Muscle of back (tissue), 3 donors: ENCODE measurements at regions not wholly inside any gene's neighbourhood (a gene's known extent, or its start where the extent isn't known, plus 50 kb on each side); places are given as distances from the start of the nearest gene placed in this dataset.

Source experiments
- DNase-seq, 3 donors: peaks; one replicate each; pipeline versions ENCODE4 v3.0.0 to v3.0.0-alpha.2; 2013

DNA sequence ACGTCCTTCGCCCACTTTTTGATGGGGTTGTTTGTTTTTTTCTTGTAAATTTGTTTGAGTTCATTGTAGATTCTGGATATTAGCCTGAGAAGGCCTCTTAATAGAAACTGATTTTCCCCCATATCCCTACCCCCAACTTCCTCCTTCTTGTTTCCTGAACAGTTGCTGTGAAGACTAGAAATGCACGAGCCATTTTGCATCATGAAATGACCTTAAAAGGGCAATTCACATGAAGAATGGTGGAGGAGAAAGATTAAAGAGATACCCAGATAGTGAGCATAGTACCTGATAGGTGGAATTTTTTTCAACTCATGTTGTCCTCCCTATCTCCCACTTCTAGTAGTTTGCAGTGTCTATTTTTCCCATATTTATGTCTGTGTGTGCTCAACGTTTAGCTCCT lies 55.2 kb upstream of the KCNH8 start:
- DNase-seq = no peak

GRCh38 chr3:19077388-19077787 lies 70.9 kb upstream of the KCNH8 start:
- DNase-seq = no peak

DNA sequence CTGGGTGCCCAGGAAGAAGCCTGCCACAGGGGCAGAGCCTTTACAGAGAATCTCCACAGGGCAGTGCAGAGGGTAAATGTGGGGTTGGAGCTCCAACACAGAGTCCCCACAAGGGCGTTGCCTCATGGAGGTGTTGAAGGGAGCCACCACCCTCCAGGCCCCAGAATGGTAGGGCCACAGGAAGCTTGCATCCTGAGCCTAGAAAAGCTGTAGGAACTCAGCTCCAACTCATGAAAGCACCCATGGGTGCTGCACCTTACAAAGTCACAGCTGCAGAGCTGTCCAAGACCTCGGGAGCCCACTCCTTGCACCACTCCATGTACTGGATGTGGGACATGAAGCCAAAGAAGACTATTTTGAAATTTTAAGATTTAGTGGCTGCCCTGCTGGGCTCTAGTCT lies 73.3 kb upstream of the KCNH8 start:
- no peak for DNase-seq

DNA sequence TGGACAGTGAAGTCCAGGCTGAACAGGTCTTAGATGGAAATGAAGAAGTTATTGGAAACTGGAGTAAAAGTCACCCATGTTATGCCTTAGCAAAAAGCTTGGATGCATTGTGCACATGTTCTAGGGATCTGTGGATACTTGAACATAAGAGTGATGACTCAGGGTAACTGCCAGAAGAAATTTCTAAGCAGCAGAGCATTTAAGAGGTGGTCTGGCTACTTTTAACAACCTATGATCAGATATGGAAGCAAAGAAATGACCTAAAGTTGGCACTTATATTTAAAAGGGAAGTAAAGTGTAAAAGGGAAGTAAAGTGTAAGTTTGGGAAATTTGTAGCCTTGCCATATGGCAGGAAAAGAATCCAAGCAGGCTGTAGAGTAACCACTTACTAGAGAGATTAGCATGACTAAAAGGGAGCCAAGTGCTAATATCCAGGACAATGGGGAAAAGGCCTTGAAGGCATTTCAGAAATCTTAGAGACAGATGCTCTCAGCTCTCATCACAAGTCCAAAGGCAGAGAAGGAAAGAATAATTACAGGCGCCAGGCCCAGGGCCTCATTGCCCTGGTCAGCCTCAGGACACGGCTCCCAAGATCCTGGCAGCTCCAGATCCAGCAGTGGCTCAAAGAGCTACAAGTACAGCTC lies 73.9 kb upstream of the KCNH8 start:
- no peak for DNase-seq

DNA sequence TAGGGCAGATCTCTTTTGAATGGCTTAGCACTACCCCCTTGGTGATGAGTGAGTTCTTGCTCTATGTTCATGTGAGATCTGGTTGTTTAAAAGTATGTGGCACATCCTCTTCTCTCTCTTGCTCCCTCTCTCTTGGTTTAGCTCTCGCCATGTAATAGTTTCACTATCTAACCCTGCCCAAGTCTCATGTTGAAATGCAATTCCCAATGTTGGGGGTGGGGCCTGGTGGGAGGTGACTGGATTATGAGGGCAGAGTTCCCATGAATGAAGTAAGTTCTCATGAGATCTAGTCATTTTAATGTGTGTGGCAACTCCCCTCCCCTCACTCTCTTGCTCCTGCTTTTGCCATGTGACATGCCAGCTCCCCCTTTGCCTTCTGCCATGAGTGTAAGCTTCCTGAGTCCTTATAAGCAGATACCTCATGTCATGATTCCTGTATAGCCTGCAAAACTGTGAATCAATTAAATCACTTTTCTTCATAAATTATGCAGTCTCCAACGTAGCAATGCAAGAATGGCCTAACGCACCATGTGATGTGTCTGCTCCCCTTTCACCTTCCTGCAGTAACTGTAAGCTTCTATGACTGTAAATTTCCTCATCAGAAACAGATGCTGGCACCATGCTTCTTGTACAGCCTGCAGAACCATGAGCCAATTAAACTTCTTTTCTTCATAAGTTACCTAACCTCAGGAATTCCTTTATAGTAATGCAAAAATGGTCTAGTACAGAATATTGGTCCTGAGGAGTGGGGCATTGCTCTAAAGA lies 74.8 kb upstream of the KCNH8 start:
- no peak for DNase-seq

GRCh38 chr3:19070325-19070724 lies 78.0 kb upstream of the KCNH8 start:
- no peak for DNase-seq

- DNase-seq = peak in 2 of 3 donors; percentile 6 to 19
Observed at GRCh38 chr3:19065027-19065426, 83.3 kb upstream of the KCNH8 start.

GRCh38 chr3:19063936-19064335 lies 84.4 kb upstream of the KCNH8 start:
- no peak for DNase-seq

GRCh38 chr3:19060404-19060803 lies 87.9 kb upstream of the KCNH8 start:
- DNase-seq = no peak

- DNase-seq = no peak
Observed at GRCh38 chr3:19052874-19053273, 95.4 kb upstream of the KCNH8 start.

GRCh38 chr3:19046440-19046839 lies 101.9 kb upstream of the KCNH8 start:
- DNase-seq = no peak

GRCh38 chr3:19030522-19030839 lies 117.8 kb upstream of the KCNH8 start:
- DNase-seq = peak in 1 of 3 donors; percentile 2

DNA sequence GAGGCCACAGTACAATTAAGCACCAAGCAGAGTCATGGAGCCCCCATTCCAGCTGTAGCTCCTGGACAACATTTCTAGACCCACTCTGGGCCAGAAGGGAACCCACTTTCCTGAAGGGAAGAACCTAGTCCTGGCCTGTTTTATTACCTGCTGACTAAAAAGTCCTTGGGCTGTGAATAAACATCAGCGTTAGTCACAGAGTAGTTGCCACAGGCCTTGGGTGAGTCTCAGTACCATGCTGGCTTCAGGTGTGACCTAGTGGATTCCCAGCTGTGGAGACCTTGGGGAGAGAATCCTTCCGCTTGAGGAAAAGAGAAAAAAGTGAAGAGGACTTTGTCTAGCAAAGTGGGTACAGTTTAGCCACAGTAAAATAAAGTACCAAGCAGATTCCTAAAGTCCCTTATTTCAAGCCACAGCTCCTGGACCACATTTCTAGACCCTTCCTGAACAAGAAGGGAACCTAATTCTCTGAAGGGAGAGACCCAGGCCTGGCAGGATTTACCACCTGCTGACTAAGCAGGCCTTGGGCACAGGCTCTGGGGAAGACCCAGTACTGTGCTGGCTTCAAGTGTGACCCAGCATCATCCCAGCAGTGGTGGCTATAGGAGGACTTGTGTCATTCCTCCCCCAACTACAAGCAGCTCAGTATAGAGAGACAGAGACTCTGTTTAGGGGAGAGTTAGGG lies 118.3 kb upstream of the KCNH8 start:
- DNase-seq = no peak

- DNase-seq = no peak
Observed at GRCh38 chr3:19025441-19025840, 122.9 kb upstream of the KCNH8 start.

DNA sequence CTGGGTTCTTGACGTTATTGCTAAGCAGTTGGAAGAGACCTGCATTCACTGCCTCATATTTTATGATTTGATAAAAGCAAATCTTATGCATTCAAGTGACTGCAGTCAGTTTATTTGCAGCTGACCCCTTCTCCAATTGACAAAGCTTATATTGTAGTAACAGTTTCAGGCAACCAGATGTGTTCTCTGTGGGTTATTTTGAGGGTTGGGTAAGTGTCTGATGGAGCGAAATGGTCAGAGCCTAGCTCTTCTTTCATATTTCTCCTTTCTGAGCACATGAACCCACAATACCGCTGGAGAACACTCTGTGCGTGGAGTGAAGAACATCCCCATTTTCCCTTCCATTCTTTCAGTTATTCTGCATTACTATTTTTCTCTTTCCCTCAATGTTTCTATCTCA lies 125.8 kb upstream of the KCNH8 start:
- DNase-seq = no peak

DNA sequence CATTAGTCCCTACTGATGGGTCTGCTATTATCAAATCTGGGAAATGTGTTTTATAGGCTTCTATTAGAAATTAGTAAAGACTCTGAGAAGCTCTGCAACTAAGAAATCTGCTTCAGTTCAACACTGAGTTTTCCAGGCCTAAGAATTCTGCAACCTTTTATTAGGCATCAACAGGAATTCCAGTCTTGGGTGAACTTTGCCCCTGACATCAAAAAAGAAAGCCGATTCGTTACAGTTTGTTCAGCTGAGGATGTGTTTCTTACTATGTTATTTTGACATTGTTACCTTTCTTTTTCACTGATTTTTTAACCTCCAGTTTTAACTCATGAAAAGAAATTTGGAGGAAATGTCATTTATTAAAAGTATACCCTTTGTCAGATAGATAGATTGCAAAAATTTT lies 131.5 kb upstream of the KCNH8 start:
- DNase-seq = no peak

- DNase-seq = no peak
Observed at GRCh38 chr3:19013879-19014278, 134.4 kb upstream of the KCNH8 start.

GRCh38 chr3:19012846-19013245 lies 135.5 kb upstream of the KCNH8 start:
- DNase-seq = no peak

GRCh38 chr3:19002606-19003005 lies 145.7 kb upstream of the KCNH8 start:
- peak; percentile 15 to 42 (median 27) for DNase-seq

- no peak for DNase-seq
Observed at GRCh38 chr3:18998069-18998468, 150.2 kb upstream of the KCNH8 start.

DNA sequence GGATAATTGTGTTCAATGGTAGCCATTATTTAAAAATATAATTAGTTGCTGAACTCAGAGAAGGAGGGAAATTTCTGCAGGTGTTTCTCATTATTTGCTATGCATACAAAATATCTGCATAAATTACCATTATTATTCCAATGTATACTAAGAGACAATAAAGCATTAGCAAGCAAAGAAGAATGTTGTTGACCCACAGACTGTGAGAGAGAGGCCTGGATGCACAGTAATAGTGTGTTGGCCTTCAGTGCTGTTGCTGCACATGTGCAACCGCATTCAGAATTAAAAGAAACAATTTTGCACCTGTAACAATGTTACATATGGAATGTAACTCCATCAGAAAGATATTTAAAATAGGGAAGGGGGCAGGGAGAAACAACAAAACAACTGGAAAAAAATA lies 155.6 kb upstream of the KCNH8 start:
- DNase-seq = no peak

GRCh38 chr3:18989237-18989795 lies 159.0 kb upstream of the KCNH8 start:
- DNase-seq = no peak
